ENCODE measurements at regions not wholly inside any gene's neighbourhood (a gene's known extent, or its start where the extent isn't known, plus 50 kb on each side); places are given as distances from the start of the nearest gene placed in this dataset.

DNA sequence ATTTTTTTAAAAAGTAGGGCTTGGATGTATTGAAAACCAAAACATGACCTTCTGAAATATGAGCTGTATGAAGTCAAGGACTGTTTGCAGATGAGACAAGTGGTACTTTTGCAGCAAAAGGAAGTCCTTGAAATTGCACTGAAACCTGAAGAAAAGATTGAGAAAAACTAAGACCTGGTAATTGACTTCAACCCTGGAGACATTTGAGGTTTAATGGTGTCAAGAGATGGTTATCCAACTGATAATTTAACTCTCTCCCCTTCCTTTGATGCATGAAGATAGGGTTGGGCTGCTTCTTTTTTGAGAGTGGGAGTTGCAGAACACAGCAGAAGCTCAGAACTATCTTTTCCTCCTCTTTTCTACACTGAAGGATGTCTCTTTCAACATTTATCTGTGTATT, 180.9 kb upstream of the DTNBP1 start:
- no peak overlapping the region for H2AFZ ChIP-seq
- H3K9me3 ChIP-seq (ENCODE audit: control insufficient read depth, low read length), result no peaks in the 10 kb centered on the region
- no peak overlapping the region for H3K4me2 ChIP-seq (ENCODE audit: low read length)
- H3K27ac ChIP-seq, result no peak overlapping the region
- no peaks in the 10 kb centered on the region for H3K79me2 ChIP-seq
- no peaks in the 10 kb centered on the region for H3K36me3 ChIP-seq (ENCODE audit: control insufficient read depth, insufficient read depth, low read length)
- H3K27me3 ChIP-seq (ENCODE audit: control insufficient read depth, insufficient read depth, low read length), result no peaks in the 10 kb centered on the region
- H3K4me1 ChIP-seq, result peaks cover 6% of the 10 kb centered on the region
- no peak overlapping the region for H3K9ac ChIP-seq
- no peak for TF ChIP-seq CTCF (IDR thresholded peaks at IDR 0.05)
- H3K4me3 ChIP-seq (ENCODE audit: low read depth, low read length), result no peak overlapping the region

DNA sequence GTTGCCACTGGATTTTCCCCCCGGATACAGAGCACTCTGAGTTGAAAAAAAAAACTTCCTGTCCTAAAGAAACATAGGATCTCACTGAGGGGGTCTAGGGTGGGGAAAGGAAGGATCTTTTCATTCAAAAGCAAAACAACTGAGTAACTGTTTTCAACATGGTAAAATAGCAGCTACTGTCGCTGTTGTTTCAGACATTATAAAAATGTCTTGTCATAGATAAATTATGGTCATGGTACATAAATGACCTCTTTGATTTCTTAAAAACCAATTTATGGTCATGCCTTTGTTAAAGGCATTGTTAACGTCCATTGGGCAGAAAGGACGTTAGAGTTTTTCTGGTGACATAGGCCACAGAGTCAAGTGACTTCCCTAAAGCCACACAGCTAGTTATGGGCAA, 180.4 kb upstream of the DTNBP1 start:
- Histone ChIP-seq H3K79me2 (no peaks in the 10 kb centered on the region), H3K4me3 (ENCODE audit: low read depth, low read length) (no peak overlapping the region), H3K9me3 (ENCODE audit: control insufficient read depth, low read length) (no peaks in the 10 kb centered on the region), H2AFZ (no peak overlapping the region), H3K36me3 (ENCODE audit: control insufficient read depth, insufficient read depth, low read length) (no peaks in the 10 kb centered on the region), H3K27me3 (ENCODE audit: control insufficient read depth, insufficient read depth, low read length) (no peaks in the 10 kb centered on the region), H3K4me1 (peaks cover 6% of the 10 kb centered on the region), H3K9ac (no peak overlapping the region), H3K27ac (peak overlapping the region; percentile 5), H3K4me2 (ENCODE audit: low read length) (no peak overlapping the region)
- no peak for TF ChIP-seq CTCF (IDR thresholded peaks at IDR 0.05)

DNA sequence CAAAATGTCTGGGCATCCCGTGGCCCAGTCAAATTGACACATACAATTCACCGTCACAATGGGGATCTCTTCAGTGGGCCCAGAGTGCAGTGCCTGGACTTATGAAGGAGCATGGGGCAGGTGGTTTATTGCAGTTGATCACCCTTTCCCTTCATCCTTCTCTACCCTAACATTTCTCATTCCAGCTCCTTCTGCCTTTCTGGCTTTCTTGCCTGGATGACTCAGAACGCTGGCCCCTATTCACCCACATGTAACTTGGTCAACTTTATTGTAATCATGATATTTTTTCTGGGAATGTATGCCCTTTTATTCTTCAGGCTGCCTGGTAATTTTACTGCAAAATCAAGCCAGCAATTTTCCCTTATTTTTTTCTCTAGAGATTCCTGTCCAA, 179.9 kb upstream of the DTNBP1 start:
- no peaks in the 10 kb centered on the region for H3K27me3 ChIP-seq (ENCODE audit: control insufficient read depth, insufficient read depth, low read length)
- no peak overlapping the region for H3K9ac ChIP-seq
- H3K27ac ChIP-seq, result peak overlapping the region; percentile 13
- no peaks in the 10 kb centered on the region for H3K36me3 ChIP-seq (ENCODE audit: control insufficient read depth, insufficient read depth, low read length)
- no peaks in the 10 kb centered on the region for H3K79me2 ChIP-seq
- H3K9me3 ChIP-seq (ENCODE audit: control insufficient read depth, low read length), result no peaks in the 10 kb centered on the region
- peak overlapping the region; percentile 12 for H2AFZ ChIP-seq
- H3K4me2 ChIP-seq (ENCODE audit: low read length), result no peak overlapping the region
- no peak overlapping the region for H3K4me3 ChIP-seq (ENCODE audit: low read depth, low read length)
- TF ChIP-seq CTCF (IDR thresholded peaks at IDR 0.05), result no peak
- H3K4me1 ChIP-seq, result peaks cover 6% of the 10 kb centered on the region

- H3K9ac ChIP-seq, result no peak overlapping the region
- peaks cover 6% of the 10 kb centered on the region for H3K4me1 ChIP-seq
- no peak for TF ChIP-seq CTCF (IDR thresholded peaks at IDR 0.05)
- peak overlapping the region; percentile 13 for H3K27ac ChIP-seq
- H3K79me2 ChIP-seq, result no peaks in the 10 kb centered on the region
- peak overlapping the region; percentile 12 for H2AFZ ChIP-seq
- no peak overlapping the region for H3K4me3 ChIP-seq (ENCODE audit: low read depth, low read length)
- H3K36me3 ChIP-seq (ENCODE audit: control insufficient read depth, insufficient read depth, low read length), result no peaks in the 10 kb centered on the region
- H3K4me2 ChIP-seq (ENCODE audit: low read length), result no peak overlapping the region
- no peaks in the 10 kb centered on the region for H3K9me3 ChIP-seq (ENCODE audit: control insufficient read depth, low read length)
- no peaks in the 10 kb centered on the region for H3K27me3 ChIP-seq (ENCODE audit: control insufficient read depth, insufficient read depth, low read length)
These were observed 179.3 kb upstream of the DTNBP1 start for GRCh38 chr6:15841937-15842726.

- H3K79me2 ChIP-seq, result no peaks in the 10 kb centered on the region
- no peaks in the 10 kb centered on the region for H3K27me3 ChIP-seq (ENCODE audit: control insufficient read depth, insufficient read depth, low read length)
- no peaks in the 10 kb centered on the region for H3K36me3 ChIP-seq (ENCODE audit: control insufficient read depth, insufficient read depth, low read length)
- no peak overlapping the region for H3K9ac ChIP-seq
- H3K9me3 ChIP-seq (ENCODE audit: control insufficient read depth, low read length), result no peaks in the 10 kb centered on the region
- TF ChIP-seq CTCF (IDR thresholded peaks at IDR 0.05), result no peak
- no peak overlapping the region for H2AFZ ChIP-seq
- peaks cover 6% of the 10 kb centered on the region for H3K4me1 ChIP-seq
- H3K27ac ChIP-seq, result no peak overlapping the region
- no peak overlapping the region for H3K4me2 ChIP-seq (ENCODE audit: low read length)
- no peak overlapping the region for H3K4me3 ChIP-seq (ENCODE audit: low read depth, low read length)
These were observed 177.2 kb upstream of the DTNBP1 start for GRCh38 chr6:15839969-15840541.

Data from parathyroid adenoma (tissue), 2 donors.